SH-SY5Y (cell line): ENCODE measurements at regions not wholly inside any gene's neighbourhood (a gene's known extent, or its start where the extent isn't known, plus 50 kb on each side); places are given as distances from the start of the nearest gene placed in this dataset.

Experiments used
- GATA2 ChIP-seq: IDR thresholded peaks from 2 replicates; pipeline ENCODE4 v1.6.1; 2011; ENCODE audit warnings: mild to moderate bottlenecking, low read depth, low read length
- GATA3 ChIP-seq: IDR thresholded peaks from 2 replicates; pipeline ENCODE4 v1.6.1; 2011; ENCODE audit warnings: low read depth, mild to moderate bottlenecking, low read length, moderate library complexity

DNA sequence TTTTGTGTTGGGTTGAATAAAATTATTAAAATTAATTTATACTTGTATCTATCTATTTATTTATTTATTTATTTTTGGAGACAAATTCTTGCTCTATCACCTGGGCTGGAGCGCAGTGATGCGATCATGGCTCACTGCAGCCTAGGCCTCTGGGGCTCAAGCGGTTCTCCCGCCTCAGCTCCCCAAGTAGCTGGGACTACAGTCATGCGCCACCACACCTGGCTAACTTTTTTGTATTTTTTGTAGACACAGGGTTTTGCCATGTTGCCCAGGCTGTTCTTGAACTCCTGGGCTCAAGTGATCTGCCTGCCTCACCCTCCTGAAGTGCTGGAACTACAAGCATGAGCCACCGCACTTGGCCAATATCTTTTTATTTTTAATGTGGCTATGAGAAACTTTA, 134.7 kb upstream of the SPDL1 start:
- TF ChIP-seq GATA3: no peak
- no peak for TF ChIP-seq GATA2
